Neuronal stem cell (in vitro differentiated cells): ENCODE measurements at regions not wholly inside any gene's neighbourhood (a gene's known extent, or its start where the extent isn't known, plus 50 kb on each side); places are given as distances from the start of the nearest gene placed in this dataset.

Source experiments
- DNase-seq: peaks from one replicate; pipeline ENCODE4 v3.0.0-alpha.2; 2013; ENCODE audit warnings: low spot score
- H2AFZ ChIP-seq: one replicate; pipeline ENCODE4 v1.6.1; 2013; ENCODE audit warnings: mild to moderate bottlenecking, low read length, inconsistent platforms
- H2AK5ac ChIP-seq: 2 replicates; pipeline ENCODE4 v1.6.1; 2013; ENCODE audit warnings: low read depth, mild to moderate bottlenecking, inconsistent platforms, low read length, moderate library complexity, mixed read lengths
- H2BK120ac ChIP-seq: 2 replicates; pipeline ENCODE4 v1.6.1; 2013; ENCODE audit warnings: low read depth, mild to moderate bottlenecking, inconsistent platforms, low read length, moderate library complexity, mixed read lengths
- H2BK12ac ChIP-seq: one replicate; pipeline ENCODE4 v1.6.1; 2013; ENCODE audit warnings: low read length, inconsistent platforms
- H2BK15ac ChIP-seq: 2 replicates; pipeline ENCODE4 v1.6.1; 2013; ENCODE audit warnings: mild to moderate bottlenecking, low read length, inconsistent platforms, mixed read lengths
- H2BK5ac ChIP-seq: one replicate; pipeline ENCODE4 v1.6.1; 2013; ENCODE audit warnings: inconsistent platforms, mild to moderate bottlenecking, low read length, moderate library complexity
- H3K14ac ChIP-seq: one replicate; pipeline ENCODE4 v1.6.1; 2013; ENCODE audit warnings: low read length, inconsistent platforms
- H3K18ac ChIP-seq: 2 replicates; pipeline ENCODE4 v1.6.1; 2013; ENCODE audit warnings: low read length, inconsistent platforms
- H3K23ac ChIP-seq: 2 replicates; pipeline ENCODE4 v1.6.1; 2013; ENCODE audit warnings: low read depth, mild to moderate bottlenecking, mixed read lengths, low read length, inconsistent platforms; ENCODE audit not compliant: poor library complexity
- H3K27ac ChIP-seq: replicated peaks from 3 replicates; pipeline ENCODE4 v1.5.1; 2013; ENCODE audit warnings: low read length, inconsistent platforms
- H3K27me3 ChIP-seq, 3 experiments: 2 replicates each; pipeline ENCODE4 v1.6.1; 2013; ENCODE audit warnings: low read length in 3 of 3, mild to moderate bottlenecking in 2 of 3, inconsistent platforms in 1 of 3, low read depth in 1 of 3, mixed read lengths in 1 of 3, moderate library complexity in 1 of 3; ENCODE audit not compliant: control insufficient read depth in 3 of 3, insufficient read depth in 3 of 3
- H3K36me3 ChIP-seq, 2 donors: replicated peaks in 1 of 2; 2 replicates each; pipeline ENCODE4 v1.6.1; 2013; ENCODE audit warnings: low read length in 2 of 2; ENCODE audit not compliant: control insufficient read depth in 2 of 2, insufficient read depth in 2 of 2
- H3K4ac ChIP-seq: 2 replicates; pipeline ENCODE4 v1.6.1; 2013; ENCODE audit warnings: inconsistent platforms, mild to moderate bottlenecking, low read length, moderate library complexity
- H3K4me1 ChIP-seq, 2 donors: 1 replicate in 1 of 2; 2 replicates in 1 of 2; pipeline ENCODE4 v1.6.1; 2013; ENCODE audit warnings: low read length in 2 of 2, low read depth in 1 of 2; ENCODE audit not compliant: control insufficient read depth in 2 of 2, insufficient read depth in 1 of 2
- H3K4me2 ChIP-seq: one replicate; pipeline ENCODE4 v1.6.1; 2013; ENCODE audit warnings: mild to moderate bottlenecking, low read length, inconsistent platforms; ENCODE audit not compliant: insufficient read depth, poor library complexity, severe bottlenecking
- H3K4me3 ChIP-seq, 2 donors: 2 replicates each; pipeline ENCODE4 v1.5.1; 2013; ENCODE audit warnings: low read length in 2 of 2, mild to moderate bottlenecking in 2 of 2, inconsistent platforms in 1 of 2, moderate library complexity in 1 of 2
- H3K79me1 ChIP-seq: one replicate; pipeline ENCODE4 v1.6.1; 2013; ENCODE audit warnings: low read depth, mild to moderate bottlenecking, inconsistent platforms, low read length, moderate library complexity
- H3K9ac ChIP-seq: one replicate; pipeline ENCODE4 v1.6.1; 2013; ENCODE audit warnings: mild to moderate bottlenecking, low read depth, low read length, inconsistent platforms; ENCODE audit not compliant: poor library complexity
- H3K9me3 ChIP-seq, 2 donors: replicated peaks in 1 of 2; 2 replicates each; pipeline versions ENCODE3 to v1.6.1; 2013; ENCODE audit warnings: low read length in 2 of 2, mild to moderate bottlenecking in 2 of 2, inconsistent platforms in 1 of 2, low read depth in 1 of 2, mixed read lengths in 1 of 2, moderate library complexity in 1 of 2; ENCODE audit not compliant: control insufficient read depth in 2 of 2, insufficient read depth in 1 of 2
- H4K8ac ChIP-seq: one replicate; pipeline ENCODE4 v1.6.1; 2013; ENCODE audit warnings: low read depth, mild to moderate bottlenecking, inconsistent platforms, low read length, moderate library complexity
- H4K91ac ChIP-seq: one replicate; pipeline ENCODE4 v1.6.1; 2013; ENCODE audit warnings: low read length, low read depth, mild to moderate bottlenecking, inconsistent platforms; ENCODE audit not compliant: poor library complexity
- WGBS, 2 donors: extraction: QIAGEN DNeasy Blood & Tissue Kit; methylation state at CpG; one replicate each; pipeline ENCODE4 v1.1.7; 2013; ENCODE audit warnings: missing lambda C conversion rate in 2 of 2, mixed read lengths in 1 of 2; ENCODE audit not compliant: insufficient read length in 2 of 2, insufficient replicate concordance in 1 of 2; ENCODE audit errors: extremely low coverage in 2 of 2; 5-methylcytosine and 5-hydroxymethylcytosine counted together

- no peak for DNase-seq
- WGBS, 2 donors: no CpG with 5 or more reads among the region's 1 CpG
Observed at GRCh38 chr6:113350461-113350860, 506.7 kb upstream of the MARCKS start.

GRCh38 chr6:113351173-113351834, 505.8 kb upstream of the MARCKS start:
- H3K79me1 ChIP-seq: no peaks in the 10 kb centered on the region
- H3K27me3 ChIP-seq: no peaks in the 10 kb centered on the region
- H4K8ac ChIP-seq: no peak overlapping the region
- H2AFZ ChIP-seq: no peak overlapping the region
- no peak overlapping the region for H3K14ac ChIP-seq
- H2BK15ac ChIP-seq: no peak overlapping the region
- DNase-seq: no peak
- H3K4me3 ChIP-seq: no peak overlapping the region
- no peak overlapping the region for H2BK120ac ChIP-seq
- no peak overlapping the region for H3K4me2 ChIP-seq
- no peak overlapping the region for H2AK5ac ChIP-seq
- no peak overlapping the region for H2BK12ac ChIP-seq
- H2BK5ac ChIP-seq: no peak overlapping the region
- H3K18ac ChIP-seq: no peak overlapping the region
- no peak overlapping the region for H3K23ac ChIP-seq
- no peak overlapping the region for H3K9ac ChIP-seq
- H3K36me3 ChIP-seq: no peaks in the 10 kb centered on the region
- no peak overlapping the region for H3K27ac ChIP-seq
- H3K4ac ChIP-seq: no peak overlapping the region
- WGBS, 2 donors: no CpG with 5 or more reads among the region's 4 CpGs
- H3K4me1 ChIP-seq: no peaks in the 10 kb centered on the region
- H3K9me3 ChIP-seq: no peaks in the 10 kb centered on the region
- no peak overlapping the region for H4K91ac ChIP-seq

More at GRCh38 chr6:113350461-113350860, 506.7 kb upstream of the MARCKS start:
- H3K4me1 ChIP-seq: no peaks in the 10 kb centered on the region
- H3K4me3 ChIP-seq: no peak overlapping the region
- H3K27ac ChIP-seq: no peak overlapping the region
- H2BK15ac ChIP-seq: no peak overlapping the region
- H3K18ac ChIP-seq: no peak overlapping the region
- H3K14ac ChIP-seq: no peak overlapping the region
- H2AFZ ChIP-seq: no peak overlapping the region
- no peaks in the 10 kb centered on the region for H3K27me3 ChIP-seq
- H3K4ac ChIP-seq: no peak overlapping the region
- H3K79me1 ChIP-seq: no peaks in the 10 kb centered on the region
- no peak overlapping the region for H3K23ac ChIP-seq
- H4K91ac ChIP-seq: no peak overlapping the region
- no peaks in the 10 kb centered on the region for H3K36me3 ChIP-seq
- H3K9me3 ChIP-seq: no peaks in the 10 kb centered on the region
- H3K9ac ChIP-seq: no peak overlapping the region
- no peak overlapping the region for H3K4me2 ChIP-seq
- no peak overlapping the region for H2BK12ac ChIP-seq
- H2BK120ac ChIP-seq: no peak overlapping the region
- H2BK5ac ChIP-seq: no peak overlapping the region
- H4K8ac ChIP-seq: no peak overlapping the region
- H2AK5ac ChIP-seq: no peak overlapping the region

- no peak overlapping the region for H4K8ac ChIP-seq
- H2BK5ac ChIP-seq: no peak overlapping the region
- H3K4ac ChIP-seq: no peak overlapping the region
- H3K79me1 ChIP-seq: no peaks in the 10 kb centered on the region
- no peaks in the 10 kb centered on the region for H3K4me1 ChIP-seq
- no peaks in the 10 kb centered on the region for H3K9me3 ChIP-seq
- no peak overlapping the region for H3K4me2 ChIP-seq
- no peaks in the 10 kb centered on the region for H3K36me3 ChIP-seq
- WGBS, 2 donors: no CpG with 5 or more reads among the region's 3 CpGs
- H2AFZ ChIP-seq: no peak overlapping the region
- no peak for DNase-seq
- H2BK12ac ChIP-seq: no peak overlapping the region
- H3K9ac ChIP-seq: no peak overlapping the region
- H4K91ac ChIP-seq: no peak overlapping the region
- H2BK120ac ChIP-seq: no peak overlapping the region
- no peaks in the 10 kb centered on the region for H3K27me3 ChIP-seq
- H3K14ac ChIP-seq: no peak overlapping the region
- H2AK5ac ChIP-seq: no peak overlapping the region
- H3K4me3 ChIP-seq: no peak overlapping the region
- H3K23ac ChIP-seq: no peak overlapping the region
- H2BK15ac ChIP-seq: no peak overlapping the region
- H3K27ac ChIP-seq: peak overlapping the region; percentile 16
- no peak overlapping the region for H3K18ac ChIP-seq
Observed at GRCh38 chr6:113352029-113352801, 504.9 kb upstream of the MARCKS start.

GRCh38 chr6:113352831-113353230, 504.3 kb upstream of the MARCKS start:
- DNase-seq: no peak
- no CpG with 5 or more reads among the region's 3 CpGs for WGBS, 2 donors

More at GRCh38 chr6:113352831-113353230, 504.3 kb upstream of the MARCKS start:
- H3K18ac ChIP-seq: no peak overlapping the region
- H3K4me1 ChIP-seq: no peaks in the 10 kb centered on the region
- no peak overlapping the region for H3K9ac ChIP-seq
- H3K4me3 ChIP-seq: no peak overlapping the region
- H4K8ac ChIP-seq: no peak overlapping the region
- H4K91ac ChIP-seq: no peak overlapping the region
- H3K27ac ChIP-seq: no peak overlapping the region
- no peak overlapping the region for H3K14ac ChIP-seq
- no peaks in the 10 kb centered on the region for H3K79me1 ChIP-seq
- no peak overlapping the region for H2BK12ac ChIP-seq
- no peak overlapping the region for H3K23ac ChIP-seq
- H3K27me3 ChIP-seq: no peaks in the 10 kb centered on the region
- no peak overlapping the region for H3K4ac ChIP-seq
- no peak overlapping the region for H3K4me2 ChIP-seq
- no peaks in the 10 kb centered on the region for H3K36me3 ChIP-seq
- H2AFZ ChIP-seq: no peak overlapping the region
- no peak overlapping the region for H2AK5ac ChIP-seq
- no peak overlapping the region for H2BK15ac ChIP-seq
- no peaks in the 10 kb centered on the region for H3K9me3 ChIP-seq
- no peak overlapping the region for H2BK120ac ChIP-seq
- H2BK5ac ChIP-seq: no peak overlapping the region
